Peyer's patch (tissue), 4 donors: ENCODE measurements at regions not wholly inside any gene's neighbourhood (a gene's known extent, or its start where the extent isn't known, plus 50 kb on each side); places are given as distances from the start of the nearest gene placed in this dataset.

Experiments
- POLR2A ChIP-seq, 2 donors: fragments of 450-650 bp; IDR thresholded peaks; one replicate each; pipeline ENCODE4 v1.5.1; 2017; ENCODE audit warnings: antibody characterized with exemption in 2 of 2, mild to moderate bottlenecking in 2 of 2, moderate library complexity in 2 of 2
- TF ChIP-seq, protein P1 (sequence below), 6 experiments: fragments of 450-650 bp in 4 of 6; fragments of 200-600 bp in 2 of 6; sonication (generic) in 1 of 6; IDR thresholded peaks; one replicate each; pipeline ENCODE4 v1.5.1; 2017 to 2019; ENCODE audit warnings: antibody characterized with exemption in 6 of 6, mild to moderate bottlenecking in 3 of 6, moderate library complexity in 1 of 6

DNA sequence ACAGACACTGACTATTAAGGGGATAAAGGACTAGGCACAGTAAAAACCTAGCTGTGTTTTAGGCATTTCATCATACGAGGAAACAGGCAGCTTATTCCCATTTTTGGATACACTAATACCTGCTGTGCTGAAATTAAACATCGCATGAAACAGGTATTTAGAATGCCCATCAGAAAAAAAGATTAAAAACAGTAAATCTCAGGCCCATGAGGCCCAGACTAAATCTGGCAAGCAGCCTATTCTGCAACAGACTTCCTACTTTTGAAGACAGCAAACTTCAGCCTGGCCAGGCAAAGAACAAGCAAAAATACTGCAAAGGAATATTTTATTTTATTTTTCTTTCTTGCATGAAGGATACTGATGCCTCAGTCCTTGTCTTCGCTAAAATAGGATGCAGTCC is 240.2 kb downstream of the LMO4 start:
- TF ChIP-seq, protein P1, sequence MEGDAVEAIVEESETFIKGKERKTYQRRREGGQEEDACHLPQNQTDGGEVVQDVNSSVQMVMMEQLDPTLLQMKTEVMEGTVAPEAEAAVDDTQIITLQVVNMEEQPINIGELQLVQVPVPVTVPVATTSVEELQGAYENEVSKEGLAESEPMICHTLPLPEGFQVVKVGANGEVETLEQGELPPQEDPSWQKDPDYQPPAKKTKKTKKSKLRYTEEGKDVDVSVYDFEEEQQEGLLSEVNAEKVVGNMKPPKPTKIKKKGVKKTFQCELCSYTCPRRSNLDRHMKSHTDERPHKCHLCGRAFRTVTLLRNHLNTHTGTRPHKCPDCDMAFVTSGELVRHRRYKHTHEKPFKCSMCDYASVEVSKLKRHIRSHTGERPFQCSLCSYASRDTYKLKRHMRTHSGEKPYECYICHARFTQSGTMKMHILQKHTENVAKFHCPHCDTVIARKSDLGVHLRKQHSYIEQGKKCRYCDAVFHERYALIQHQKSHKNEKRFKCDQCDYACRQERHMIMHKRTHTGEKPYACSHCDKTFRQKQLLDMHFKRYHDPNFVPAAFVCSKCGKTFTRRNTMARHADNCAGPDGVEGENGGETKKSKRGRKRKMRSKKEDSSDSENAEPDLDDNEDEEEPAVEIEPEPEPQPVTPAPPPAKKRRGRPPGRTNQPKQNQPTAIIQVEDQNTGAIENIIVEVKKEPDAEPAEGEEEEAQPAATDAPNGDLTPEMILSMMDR (IDR thresholded peaks at IDR 0.05), result no peak
- no peak for TF ChIP-seq POLR2A (IDR thresholded peaks at IDR 0.05)
